IMR-90 (cell line): ENCODE measurements at regions not wholly inside any gene's neighbourhood (a gene's known extent, or its start where the extent isn't known, plus 50 kb on each side); places are given as distances from the start of the nearest gene placed in this dataset.

Source experiments
- ATAC-seq: fragments of 200-7000 bp; cut with Tn5 transposase; 2 replicates; pipeline ENCODE4 v1.9.1; 2020; ENCODE audit warnings: low read depth, mild to moderate bottlenecking, moderate library complexity
- BruUV-seq: library from RNA; stranded (reverse); fragments of 400-500 nt; replicated peaks from 2 replicates; lab custom pipeline; 2021; lab: Mats Ljungman, UMichigan
- CTCF ChIA-PET: fragments of 300-600 bp; formaldehyde crosslinking; extraction: SDS; loops from one replicate; lab custom pipeline; 2021; ENCODE audit warnings: antibody characterized with exemption; lab: Yijun Ruan, JAX
- POLR2A ChIA-PET: fragments of 300-600 bp; sonication (Branson Sonifier 250); formaldehyde crosslinking; loops from one replicate; lab custom pipeline; 2022; ENCODE audit warnings: antibody characterized with exemption; ENCODE audit not compliant: unreplicated experiment; lab: Charles Lee
- DNase-seq: peaks from one replicate; pipeline ENCODE4 v3.0.0; 2013
- H2AFZ ChIP-seq: replicated peaks from 2 replicates; pipeline ENCODE3; 2013; ENCODE audit warnings: low read length, mild to moderate bottlenecking; ENCODE audit not compliant: poor library complexity
- H2AK5ac ChIP-seq: 2 replicates; pipeline ENCODE4 v1.6.1; 2013; ENCODE audit warnings: low read depth, low read length, inconsistent platforms
- H2AK9ac ChIP-seq: replicated peaks from 2 replicates; pipeline ENCODE3; 2013; ENCODE audit warnings: mild to moderate bottlenecking, low read depth, low read length, moderate library complexity; ENCODE audit not compliant: poor library complexity
- H2BK120ac ChIP-seq: 2 replicates; pipeline ENCODE4 v1.6.1; 2013; ENCODE audit warnings: low read depth, low read length, inconsistent platforms
- H2BK15ac ChIP-seq: 3 replicates; pipeline ENCODE4 v1.6.1; 2013; ENCODE audit warnings: low read depth, low read length, inconsistent platforms
- H2BK20ac ChIP-seq: 2 replicates; pipeline ENCODE4 v1.6.1; 2013; ENCODE audit warnings: low read depth, mild to moderate bottlenecking, inconsistent platforms, low read length, moderate library complexity
- H2BK5ac ChIP-seq: 2 replicates; pipeline ENCODE4 v1.6.1; 2013; ENCODE audit warnings: mild to moderate bottlenecking, low read depth, low read length, inconsistent platforms; ENCODE audit not compliant: poor library complexity, severe bottlenecking
- H3K14ac ChIP-seq: replicated peaks from 2 replicates; pipeline ENCODE4 v1.6.1; 2013; ENCODE audit warnings: low read depth, low read length, inconsistent platforms
- H3K18ac ChIP-seq: 2 replicates; pipeline ENCODE4 v1.6.1; 2013; ENCODE audit warnings: low read depth, low read length, control low read depth
- H3K23ac ChIP-seq: 2 replicates; pipeline ENCODE4 v1.6.1; 2013; ENCODE audit warnings: low read depth, low read length, inconsistent platforms
- H3K27ac ChIP-seq: 2 replicates; pipeline ENCODE4 v1.5.1; 2013; ENCODE audit warnings: mild to moderate bottlenecking, control low read depth, low read length; ENCODE audit not compliant: insufficient read depth
- H3K27me3 ChIP-seq: 2 replicates; pipeline ENCODE4 v1.6.1; 2013; ENCODE audit warnings: low read length; ENCODE audit not compliant: control insufficient read depth, insufficient read depth
- H3K36me3 ChIP-seq: 2 replicates; pipeline ENCODE4 v1.6.1; 2013; ENCODE audit warnings: low read length, mixed read lengths; ENCODE audit not compliant: control insufficient read depth, insufficient read depth
- H3K4ac ChIP-seq: 2 replicates; pipeline ENCODE4 v1.6.1; 2013; ENCODE audit warnings: low read depth, low read length, inconsistent platforms
- H3K4me1 ChIP-seq: 2 replicates; pipeline ENCODE4 v1.6.1; 2013; ENCODE audit warnings: low read length, mixed read lengths; ENCODE audit not compliant: control insufficient read depth, insufficient read depth
- H3K4me2 ChIP-seq: 2 replicates; pipeline ENCODE4 v1.6.1; 2013; ENCODE audit warnings: low read depth, mild to moderate bottlenecking, control low read depth, low read length, moderate library complexity
- H3K4me3 ChIP-seq: 2 replicates; pipeline ENCODE4 v1.5.1; 2013; ENCODE audit warnings: low read depth, mild to moderate bottlenecking, control low read depth, low read length, moderate library complexity; ENCODE audit not compliant: insufficient read depth
- H3K56ac ChIP-seq: 2 replicates; pipeline ENCODE4 v1.6.1; 2013; ENCODE audit warnings: low read length, inconsistent platforms; ENCODE audit not compliant: insufficient read depth; ENCODE audit errors: extremely low read depth
- H3K79me1 ChIP-seq, 2 experiments: 2 replicates each; pipeline ENCODE4 v1.6.1; 2013; ENCODE audit warnings: low read length in 2 of 2, inconsistent platforms in 1 of 2, low read depth in 1 of 2
- H3K9ac ChIP-seq: 2 replicates; pipeline ENCODE4 v1.6.1; 2013; ENCODE audit warnings: low read depth, low read length, control low read depth
- H3K9me1 ChIP-seq: 2 replicates; pipeline ENCODE4 v1.6.1; 2013; ENCODE audit warnings: low read length, inconsistent platforms; ENCODE audit not compliant: insufficient read depth
- H3K9me3 ChIP-seq: 2 replicates; pipeline ENCODE4 v1.6.1; 2013; ENCODE audit warnings: low read length; ENCODE audit not compliant: control insufficient read depth, insufficient read depth
- H4K20me1 ChIP-seq: 2 replicates; pipeline ENCODE4 v1.6.1; 2013; ENCODE audit warnings: low read length, inconsistent platforms; ENCODE audit not compliant: insufficient read depth
- H4K5ac ChIP-seq: 2 replicates; pipeline ENCODE4 v1.6.1; 2013; ENCODE audit warnings: mild to moderate bottlenecking, low read depth, low read length, control low read depth
- H4K8ac ChIP-seq, 2 experiments: 2 replicates each; pipeline ENCODE4 v1.6.1; 2013; ENCODE audit warnings: low read depth in 2 of 2, low read length in 2 of 2, control low read depth in 1 of 2, inconsistent platforms in 1 of 2
- H4K91ac ChIP-seq: 2 replicates; pipeline ENCODE4 v1.6.1; 2013; ENCODE audit warnings: low read depth, low read length, inconsistent platforms; ENCODE audit not compliant: insufficient read depth
- BHLHE40 ChIP-seq: fragments of 150-350 bp; IDR thresholded peaks from 2 replicates; pipeline ENCODE4 v1.6.1; 2016; ENCODE audit warnings: mild to moderate bottlenecking, low read depth, low read length
- CEBPB ChIP-seq: IDR thresholded peaks from 2 replicates; pipeline ENCODE4 v1.6.1; 2012; ENCODE audit warnings: low read depth, low read length, improper control_type of control experiment
- CHD1 ChIP-seq: IDR thresholded peaks from 2 replicates; pipeline ENCODE4 v1.6.1; 2012; ENCODE audit warnings: low read depth, low read length, improper control_type of control experiment
- CTCF ChIP-seq: conservative IDR thresholded peaks from 2 replicates; pipeline ENCODE4 v1.5.1; 2012; ENCODE audit warnings: mild to moderate bottlenecking, low read depth, low read length, improper control_type of control experiment
- ELK1 ChIP-seq: fragments of 150-350 bp; IDR thresholded peaks from 2 replicates; pipeline ENCODE4 v1.6.1; 2016; ENCODE audit warnings: low read depth, mild to moderate bottlenecking, low read length, moderate library complexity, borderline replicate concordance
- FOS ChIP-seq: fragments of 150-350 bp; IDR thresholded peaks from 2 replicates; pipeline ENCODE4 v1.6.1; 2016; ENCODE audit warnings: low read depth, low read length
- MAFK ChIP-seq: IDR thresholded peaks from 2 replicates; pipeline ENCODE4 v1.6.1; 2012; ENCODE audit warnings: low read depth, low read length, improper control_type of control experiment
- MAZ ChIP-seq: IDR thresholded peaks from 2 replicates; pipeline ENCODE4 v1.6.1; 2012; ENCODE audit warnings: low read depth, mild to moderate bottlenecking, low read length, improper control_type of control experiment, moderate library complexity, borderline replicate concordance
- MXI1 ChIP-seq: IDR thresholded peaks from 2 replicates; pipeline ENCODE4 v1.6.1; 2012; ENCODE audit warnings: low read depth, mild to moderate bottlenecking, low read length, moderate library complexity, borderline replicate concordance
- NFE2L2 ChIP-seq: fragments of 150-350 bp; IDR thresholded peaks from 2 replicates; pipeline ENCODE4 v1.6.1; 2016; ENCODE audit warnings: low read depth, mild to moderate bottlenecking, low read length
- POLR2A ChIP-seq: IDR thresholded peaks from 2 replicates; pipeline ENCODE4 v1.6.1; 2012; ENCODE audit warnings: mild to moderate bottlenecking, low read depth, low read length
- RAD21 ChIP-seq: IDR thresholded peaks from 2 replicates; pipeline ENCODE4 v1.6.1; 2012; ENCODE audit warnings: low read length, improper control_type of control experiment
- RCOR1 ChIP-seq: IDR thresholded peaks from 2 replicates; pipeline ENCODE4 v1.6.1; 2012; ENCODE audit warnings: mild to moderate bottlenecking, low read length, improper control_type of control experiment; ENCODE audit not compliant: insufficient replicate concordance
- RFX5 ChIP-seq: IDR thresholded peaks from 2 replicates; pipeline ENCODE4 v1.8.0; 2012; ENCODE audit warnings: low read depth, mild to moderate bottlenecking, low read length, moderate library complexity
- SMC3 ChIP-seq: fragments of 150-350 bp; IDR thresholded peaks from 2 replicates; pipeline ENCODE4 v1.6.1; 2016; ENCODE audit warnings: low read depth, mild to moderate bottlenecking, antibody characterized with exemption, low read length, moderate library complexity
- USF2 ChIP-seq: fragments of 150-350 bp; IDR thresholded peaks from 2 replicates; pipeline ENCODE4 v1.6.1; 2017; ENCODE audit warnings: mild to moderate bottlenecking, antibody characterized with exemption, low read length, low read depth
- WGBS, 2 experiments: methylation state at CpG; one replicate each; pipeline versions ENCODE4 v1.1.5 to v1.1.7; 2013; ENCODE audit warnings: missing lambda C conversion rate in 2 of 2; ENCODE audit not compliant: insufficient read length in 1 of 2; ENCODE audit errors: extremely low coverage in 2 of 2; 5-methylcytosine and 5-hydroxymethylcytosine counted together
- dilution Hi-C: fragments of 300-500 bp; cut with HindIII; formaldehyde crosslinking; loops from one replicate; pipeline ENCODE4 v1.14.3; 2018; ENCODE audit warnings: low sequenced_read_pairs; ENCODE audit not compliant: unreplicated experiment
- in situ Hi-C: fragments of 300-500 bp; cut with MboI; formaldehyde crosslinking; loops from 3 replicates; pipeline ENCODE4 v1.14.3; 2019; ENCODE audit warnings: low sequenced_read_pairs, inconsistent platforms, mixed read lengths
- intact Hi-C: fragments of 100-400 bp; cut with micrococcal nuclease; formaldehyde crosslinking; loops from 2 replicates; pipeline ENCODE4 v1.10.0; 2022

GRCh38 chr2:63696496-63696895 lies 107.7 kb downstream of the MDH1 start:
- H3K4me3 ChIP-seq, result no peak overlapping the region
- peaks cover 5% of the 10 kb centered on the region; the same call in 1 of the 2 replicates for H3K4me1 ChIP-seq
- no TSS peak for BruUV-seq
- H3K36me3 ChIP-seq, result no peaks in the 10 kb centered on the region
- no peak overlapping the region for H2AK9ac ChIP-seq
- no peaks in the 10 kb centered on the region for H3K9me3 ChIP-seq
- ChIA-PET CTCF (no interaction called here), POLR2A (no interaction called here)
- no peak overlapping the region for H3K14ac ChIP-seq
- H3K9me1 ChIP-seq, result peaks cover 5% of the 10 kb centered on the region
- H4K91ac ChIP-seq, result no peak overlapping the region
- H2AK5ac ChIP-seq, result no peak overlapping the region
- no peak overlapping the region for H3K18ac ChIP-seq
- no peak overlapping the region for H2BK15ac ChIP-seq
- dilution Hi-C loops (loop anchor here (25.0 kb wide), 1 partner anchor 166 kb away; no protein-coding TSS in a partner anchor), intact Hi-C loops (loop anchor here (5.0 to 10.0 kb wide), 2 partner anchors 321 to 448 kb away; partner anchors contain the start of genes PELI1 and VPS54), in situ Hi-C loops (loop anchor here (10.0 kb wide), 1 partner anchor 158 kb away; no protein-coding TSS in a partner anchor)
- DNase-seq, result peak; percentile 4
- H3K27ac ChIP-seq, result no peak overlapping the region
- H3K23ac ChIP-seq, result no peak overlapping the region
- H3K4me2 ChIP-seq, result no peak overlapping the region
- H2BK20ac ChIP-seq, result no peak overlapping the region
- no peak overlapping the region for H3K9ac ChIP-seq
- no peaks in the 10 kb centered on the region for H3K27me3 ChIP-seq
- H4K8ac ChIP-seq, result no peak overlapping the region
- ATAC-seq, result no peak
- no peaks in the 10 kb centered on the region for H4K20me1 ChIP-seq
- no peak overlapping the region for H4K5ac ChIP-seq
- TF ChIP-seq CHD1 (no peak), FOS (no peak), BHLHE40 (no peak), CTCF (no peak), NFE2L2 (no peak), RCOR1 (no peak), SMC3 (no peak), MXI1 (no peak), MAZ (no peak), RFX5 (no peak), RAD21 (no peak), ELK1 (no peak), CEBPB (no peak), POLR2A (no peak), MAFK (no peak), USF2 (no peak)
- WGBS, 2 experiments, result no CpG with 5 or more reads among the region's 1 CpG
- H3K56ac ChIP-seq, result no peak overlapping the region
- H3K79me1 ChIP-seq, result no peaks in the 10 kb centered on the region
- no peak overlapping the region for H3K4ac ChIP-seq
- no peak overlapping the region for H2AFZ ChIP-seq
- H2BK5ac ChIP-seq, result no peak overlapping the region
- no peak overlapping the region for H2BK120ac ChIP-seq
